Peyer's patch (tissue), 4 donors: ENCODE measurements at regions not wholly inside any gene's neighbourhood (a gene's known extent, or its start where the extent isn't known, plus 50 kb on each side); places are given as distances from the start of the nearest gene placed in this dataset.

ENCODE experiments used
- CTCF ChIP-seq, 6 experiments: fragments of 450-650 bp in 4 of 6; fragments of 200-600 bp in 2 of 6; sonication (generic) in 1 of 6; IDR thresholded peaks; one replicate each; pipeline ENCODE4 v1.5.1; 2017 to 2019; ENCODE audit warnings: antibody characterized with exemption in 6 of 6, mild to moderate bottlenecking in 3 of 6, moderate library complexity in 1 of 6
- POLR2A ChIP-seq, 2 donors: fragments of 450-650 bp; IDR thresholded peaks; one replicate each; pipeline ENCODE4 v1.5.1; 2017; ENCODE audit warnings: antibody characterized with exemption in 2 of 2, mild to moderate bottlenecking in 2 of 2, moderate library complexity in 2 of 2

GRCh38 chr6:40885139-40885774, 153.8 kb downstream of the UNC5CL start:
- TF ChIP-seq POLR2A (IDR thresholded peaks at IDR 0.05) (no peak), CTCF (IDR thresholded peaks at IDR 0.05) (no peak)
